ENCODE measurements at regions not wholly inside any gene's neighbourhood (a gene's known extent, or its start where the extent isn't known, plus 50 kb on each side); places are given as distances from the start of the nearest gene placed in this dataset.

GRCh38 chr16:86377251-86378022 lies 132.9 kb upstream of the FOXF1 start:
- no peak for DNase-seq

GRCh38 chr16:86378128-86378527 lies 132.2 kb upstream of the FOXF1 start:
- DNase-seq, result no peak

GRCh38 chr16:86378831-86379504 lies 131.4 kb upstream of the FOXF1 start:
- DNase-seq, result no peak

GRCh38 chr16:86379505-86379846 lies 130.9 kb upstream of the FOXF1 start:
- no peak for DNase-seq

- DNase-seq, result no peak
These were observed 130.3 kb upstream of the FOXF1 start for GRCh38 chr16:86380030-86380429.

GRCh38 chr16:86381491-86381890 lies 128.8 kb upstream of the FOXF1 start:
- no peak for DNase-seq

- DNase-seq, result no peak
These were observed 128.1 kb upstream of the FOXF1 start for GRCh38 chr16:86382067-86382773.

GRCh38 chr16:86382774-86383407 lies 127.4 kb upstream of the FOXF1 start:
- no peak for DNase-seq

GRCh38 chr16:86383488-86384262 lies 126.7 kb upstream of the FOXF1 start:
- DNase-seq, result no peak

GRCh38 chr16:86384263-86384649 lies 126.1 kb upstream of the FOXF1 start:
- DNase-seq, result no peak

GRCh38 chr16:86384980-86385379 lies 125.3 kb upstream of the FOXF1 start:
- no peak for DNase-seq

GRCh38 chr16:86387468-86388440 lies 122.6 kb upstream of the FOXF1 start:
- no peak for DNase-seq

GRCh38 chr16:86388976-86389375 lies 121.4 kb upstream of the FOXF1 start:
- no peak for DNase-seq

- DNase-seq, result no peak
These were observed 120.6 kb upstream of the FOXF1 start for GRCh38 chr16:86389566-86390328.

- no peak for DNase-seq
These were observed 120.0 kb upstream of the FOXF1 start for GRCh38 chr16:86390335-86390734.

- no peak for DNase-seq
These were observed 118.8 kb upstream of the FOXF1 start for GRCh38 chr16:86391486-86391885.

- no peak for DNase-seq
These were observed 118.3 kb upstream of the FOXF1 start for GRCh38 chr16:86391984-86392383.

GRCh38 chr16:86392436-86393152 lies 117.7 kb upstream of the FOXF1 start:
- DNase-seq, result no peak

GRCh38 chr16:86393907-86394626 lies 116.3 kb upstream of the FOXF1 start:
- DNase-seq, result no peak
